Erythroblast (primary cell): ENCODE measurements at regions not wholly inside any gene's neighbourhood (a gene's known extent, or its start where the extent isn't known, plus 50 kb on each side); places are given as distances from the start of the nearest gene placed in this dataset.
"Not testable (repeated sequence)": the region's sequence is repeated elsewhere in the genome, so short reads cannot be mapped to it uniquely, and the experiment has no call there.

Experiments used
- DNase-seq, 2 experiments: peaks; one replicate each; lab custom pipeline; 2025; lab: John Stamatoyannopoulos, UW
- GATA1 ChIP-seq: IDR thresholded peaks from 2 replicates; pipeline ENCODE4 v1.6.1; 2011; ENCODE audit warnings: low read depth, mild to moderate bottlenecking, control low read depth, low read length, moderate library complexity
- POLR2A ChIP-seq: IDR thresholded peaks from 2 replicates; pipeline ENCODE4 v1.6.1; 2011; ENCODE audit warnings: mild to moderate bottlenecking, low read length

- TF ChIP-seq POLR2A, result no peak
- no peak for TF ChIP-seq GATA1
- DNase-seq, result no peak
These were observed 1089.9 kb upstream of the DDX18 start for GRCh38 chr2:116724550-116724949.

GRCh38 chr2:116732322-116732721 is 1082.2 kb upstream of the DDX18 start:
- DNase-seq, result no peak
- TF ChIP-seq POLR2A (no peak), GATA1 (no peak)

GRCh38 chr2:116733699-116734098 is 1080.8 kb upstream of the DDX18 start:
- no peak for DNase-seq
- TF ChIP-seq POLR2A, result no peak
- TF ChIP-seq GATA1, result no peak

DNA sequence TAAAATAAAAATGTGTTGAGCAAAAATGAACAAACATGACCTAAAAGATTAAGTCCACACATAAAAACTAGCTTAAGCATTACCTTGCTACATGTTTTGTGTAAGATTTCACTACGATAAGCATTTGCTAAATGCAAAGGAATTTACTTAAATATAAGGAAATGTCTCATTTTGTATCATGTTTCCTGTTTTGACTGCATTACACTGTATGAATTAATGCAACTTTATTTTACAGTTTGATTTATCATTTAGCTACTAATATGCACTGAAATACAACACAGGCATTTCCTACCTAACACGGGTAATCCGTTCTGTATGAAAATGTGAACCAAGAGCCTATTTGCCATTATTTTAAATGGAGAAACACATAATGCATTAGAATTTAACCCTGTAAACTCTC is 1076.5 kb upstream of the DDX18 start:
- DNase-seq, result no peak
- TF ChIP-seq GATA1 (no peak), POLR2A (no peak)

DNA sequence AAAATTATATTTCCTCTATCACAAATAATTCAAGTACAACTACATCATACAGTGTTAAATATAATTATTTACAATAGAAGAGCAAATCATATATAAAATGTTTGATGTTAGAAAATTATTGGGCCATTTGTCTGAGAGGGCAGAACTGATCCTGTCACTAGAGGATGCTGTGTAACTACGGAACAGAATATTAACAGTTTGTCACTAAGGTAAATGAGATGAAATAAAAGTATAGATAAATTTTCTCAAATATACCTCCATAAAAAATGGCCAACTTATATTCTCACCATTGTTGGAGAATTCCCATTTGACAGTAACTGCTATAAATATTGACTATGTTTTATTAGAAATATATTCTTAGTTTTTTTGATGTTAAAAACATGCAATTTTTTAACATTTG is 1067.4 kb upstream of the DDX18 start:
- no peak for DNase-seq
- TF ChIP-seq POLR2A, result no peak
- TF ChIP-seq GATA1, result no peak

DNA sequence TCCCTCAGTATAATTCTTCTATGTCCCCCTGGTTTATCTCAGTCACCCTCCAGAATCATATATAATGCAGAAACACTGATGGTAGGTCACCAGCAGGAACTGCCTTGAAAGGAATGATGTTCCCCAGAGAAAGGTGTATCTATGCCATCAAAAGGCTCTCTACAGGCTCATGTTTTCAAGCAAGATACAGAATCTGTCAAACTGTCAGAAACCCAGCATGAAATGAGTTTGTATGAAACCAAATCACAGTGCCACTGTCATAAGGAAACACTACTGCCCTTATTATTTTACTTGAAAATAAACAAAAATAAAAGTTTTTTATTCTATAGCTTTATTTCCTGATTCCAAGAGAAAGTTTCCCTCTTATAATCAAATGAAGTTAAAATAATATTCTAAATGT is 1064.5 kb upstream of the DDX18 start:
- DNase-seq, result no peak
- TF ChIP-seq GATA1 (no peak), POLR2A (no peak)

- no peak for TF ChIP-seq GATA1
- TF ChIP-seq POLR2A, result no peak
These were observed 1060.0 kb upstream of the DDX18 start for GRCh38 chr2:116754381-116755101.

DNA sequence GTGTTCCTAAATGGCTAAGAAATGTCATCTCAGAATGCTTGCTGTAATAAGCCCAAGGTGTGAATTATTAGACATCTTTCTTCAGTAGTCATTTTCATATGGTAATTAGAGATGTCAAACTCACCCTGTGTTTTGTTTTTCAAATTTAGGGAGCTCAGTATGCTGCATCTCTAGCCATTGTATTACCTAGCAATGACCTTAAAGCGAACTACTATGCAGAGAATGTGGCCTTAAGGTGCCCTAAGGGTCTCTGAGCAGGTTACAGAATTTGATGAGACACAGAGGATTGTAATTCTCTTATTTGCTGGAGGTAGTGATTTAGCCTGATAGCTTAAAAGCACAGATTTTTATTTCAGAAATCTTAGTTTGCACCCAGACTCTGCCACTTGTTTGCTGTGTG is 1052.6 kb upstream of the DDX18 start:
- DNase-seq, result no peak
- no peak for TF ChIP-seq POLR2A
- TF ChIP-seq GATA1, result no peak

More at GRCh38 chr2:116754381-116755101, 1060.0 kb upstream of the DDX18 start:
- no peak for DNase-seq

GRCh38 chr2:116769514-116769913 is 1045.0 kb upstream of the DDX18 start:
- no peak for DNase-seq
- TF ChIP-seq POLR2A, result no peak
- no peak for TF ChIP-seq GATA1

GRCh38 chr2:116776556-116776955 is 1037.9 kb upstream of the DDX18 start:
- no peak for DNase-seq
- no peak for TF ChIP-seq GATA1
- no peak for TF ChIP-seq POLR2A

- DNase-seq, result no peak
- no peak for TF ChIP-seq POLR2A
- TF ChIP-seq GATA1, result no peak
These were observed 1026.6 kb upstream of the DDX18 start for GRCh38 chr2:116787848-116788247.

DNA sequence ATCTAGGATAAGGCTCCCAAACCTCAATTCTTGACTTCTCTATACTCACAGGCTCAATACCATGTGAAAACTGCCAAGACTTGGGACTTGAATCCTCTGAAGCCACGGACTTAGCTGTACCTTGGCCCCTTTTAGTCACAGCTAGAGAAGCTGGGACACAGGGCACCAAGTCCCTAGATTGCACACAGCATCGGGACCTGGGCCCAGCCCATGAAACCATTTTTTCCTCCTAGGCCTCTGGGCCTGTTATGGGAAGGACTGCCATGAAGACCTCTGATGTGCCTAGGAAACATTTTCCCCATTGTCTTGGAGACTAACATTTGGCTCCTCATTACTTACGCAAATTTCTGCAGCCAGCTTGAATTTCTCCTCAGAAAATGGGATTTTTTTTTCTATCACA is 1011.8 kb upstream of the DDX18 start:
- TF ChIP-seq POLR2A (no peak), GATA1 (no peak)
- no peak for DNase-seq

- TF ChIP-seq POLR2A, result no peak
- TF ChIP-seq GATA1, result no peak
- no peak for DNase-seq
These were observed 1009.6 kb upstream of the DDX18 start for GRCh38 chr2:116804901-116805300.

DNA sequence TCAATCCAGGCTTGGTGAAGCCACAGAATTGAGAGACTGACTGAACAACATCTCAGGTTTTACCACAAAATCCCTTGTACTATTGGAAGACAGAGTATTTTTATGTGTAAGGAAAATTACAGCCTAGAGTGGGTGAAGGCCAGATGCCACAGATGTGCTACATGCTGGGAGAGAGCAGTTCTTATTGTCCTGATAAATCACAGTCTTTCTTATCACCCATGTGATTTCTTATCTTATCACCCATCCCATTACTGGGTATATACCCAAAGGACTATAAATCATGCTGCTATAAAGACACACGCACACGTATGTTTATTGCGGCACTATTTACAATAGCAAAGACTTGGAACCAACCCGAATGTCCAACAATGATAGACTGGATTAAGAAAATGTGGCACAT is 1008.0 kb upstream of the DDX18 start:
- DNase-seq, result not testable (repeated sequence)

DNA sequence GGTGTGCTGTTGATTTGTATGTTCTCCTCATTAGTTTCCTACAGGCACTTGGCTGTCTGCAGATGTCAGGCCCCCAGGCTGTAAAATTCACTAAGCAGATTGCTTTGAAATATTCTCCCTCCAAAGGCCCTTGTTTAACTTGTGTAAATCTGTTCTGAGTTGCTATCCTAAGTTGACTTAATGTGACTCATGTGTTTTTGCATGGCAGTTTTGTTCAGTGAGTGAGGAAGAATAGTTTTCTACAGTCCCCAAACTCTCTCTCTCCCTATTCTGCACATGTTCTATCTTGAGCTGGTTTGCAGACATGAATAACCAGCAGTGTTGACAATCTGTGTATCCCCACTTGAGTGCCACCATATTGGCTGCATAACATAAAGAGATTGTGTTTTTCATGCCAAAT is 1005.4 kb upstream of the DDX18 start:
- DNase-seq, result no peak
- TF ChIP-seq GATA1 (no peak), POLR2A (no peak)
